Stimulated activated naive B cell treated with anti-CD40 and anti-IgM and Interleukin-4, amounts not matched to agents 10 μg/mL and 1 μg/mL and 100 μg/mL, for 72 hours (primary cell): ENCODE measurements at regions not wholly inside any gene's neighbourhood (a gene's known extent, or its start where the extent isn't known, plus 50 kb on each side); places are given as distances from the start of the nearest gene placed in this dataset.

Source experiments
- ATAC-seq, 2 donors: fragments of 150-1000 bp; cut with Tn5 transposase; replicated peaks; 2 replicates each; pipeline ENCODE4 v1.10.0; 2021; ENCODE audit warnings: moderate library complexity in 1 of 2
- DNase-seq: peaks from one replicate; pipeline ENCODE4 v3.0.0; 2021
- H3K27ac Mint-ChIP-seq: one replicate; pipeline ENCODE4 v1.8.0; 2022; ENCODE audit warnings: mild to moderate bottlenecking, mixed read lengths
- H3K27me3 Mint-ChIP-seq, 2 donors: one replicate each; pipeline ENCODE4 v1.8.0; 2022; ENCODE audit warnings: mixed read lengths in 2 of 2
- H3K36me3 Mint-ChIP-seq, 2 donors: one replicate each; pipeline ENCODE4 v1.8.0; 2022; ENCODE audit warnings: mixed read lengths in 2 of 2, mild to moderate bottlenecking in 1 of 2
- H3K4me1 Mint-ChIP-seq, 2 donors: one replicate each; pipeline ENCODE4 v1.8.0; 2022; ENCODE audit warnings: mixed read lengths in 2 of 2, mild to moderate bottlenecking in 1 of 2
- H3K4me3 Mint-ChIP-seq, 2 donors: one replicate each; pipeline ENCODE4 v1.8.0; 2022; ENCODE audit warnings: mild to moderate bottlenecking in 2 of 2, mixed read lengths in 2 of 2, moderate library complexity in 1 of 2
- H3K9me3 Mint-ChIP-seq, 2 donors: one replicate each; pipeline ENCODE4 v1.8.0; 2022; ENCODE audit warnings: mixed read lengths in 2 of 2, mild to moderate bottlenecking in 1 of 2

DNA sequence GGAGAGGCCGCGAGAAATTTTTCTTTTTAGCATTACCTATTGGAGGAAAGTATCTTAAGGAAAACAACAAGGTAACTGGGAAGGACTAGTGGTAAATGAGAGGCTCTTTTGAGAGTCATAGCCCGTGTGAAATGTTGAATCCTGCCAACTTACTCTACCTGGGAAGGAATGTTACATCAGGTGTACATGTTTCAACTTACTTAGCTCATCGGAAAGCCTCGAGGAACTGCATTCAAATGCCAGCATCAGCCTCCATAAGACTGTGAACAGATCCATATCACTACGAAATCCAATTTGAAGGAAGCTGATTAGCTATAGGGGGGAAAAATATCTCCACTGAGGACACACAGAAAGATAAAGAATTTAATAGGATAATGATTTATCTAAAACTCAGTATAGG, 72.3 kb upstream of the PDZRN3 start:
- H3K27me3 Mint-ChIP-seq = no peaks in the 10 kb centered on the region
- no peaks in the 10 kb centered on the region for H3K9me3 Mint-ChIP-seq
- H3K4me3 Mint-ChIP-seq = no peak overlapping the region
- no peak overlapping the region for H3K27ac Mint-ChIP-seq
- no peaks in the 10 kb centered on the region for H3K4me1 Mint-ChIP-seq
- ATAC-seq (no peak), DNase-seq (no peak)
- H3K36me3 Mint-ChIP-seq = no peaks in the 10 kb centered on the region

DNA sequence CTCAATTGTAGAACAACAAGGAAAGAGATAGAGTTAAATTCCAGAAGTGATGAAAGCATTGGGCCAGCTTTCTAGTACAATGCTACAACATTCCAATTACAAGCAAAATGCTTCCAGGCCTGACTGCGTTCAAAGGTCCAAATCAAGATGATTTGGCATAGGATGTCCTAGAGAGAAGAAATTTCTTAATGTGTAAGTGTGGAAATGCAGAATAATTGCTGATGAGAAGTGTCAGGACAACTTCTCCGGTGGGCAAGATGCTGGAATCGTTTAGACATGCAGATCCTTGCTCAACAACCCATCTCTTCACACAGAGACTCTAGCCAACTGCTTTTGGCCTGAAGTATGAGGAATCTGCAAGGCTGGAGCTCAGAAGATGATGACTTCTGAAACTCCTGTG, 71.1 kb upstream of the PDZRN3 start:
- no peak for ATAC-seq
- Mint-ChIP-seq H3K36me3 (no peaks in the 10 kb centered on the region), H3K4me1 (no peaks in the 10 kb centered on the region), H3K27ac (no peak overlapping the region), H3K9me3 (no peaks in the 10 kb centered on the region), H3K4me3 (no peak overlapping the region), H3K27me3 (no peaks in the 10 kb centered on the region)
- DNase-seq = no peak

DNA sequence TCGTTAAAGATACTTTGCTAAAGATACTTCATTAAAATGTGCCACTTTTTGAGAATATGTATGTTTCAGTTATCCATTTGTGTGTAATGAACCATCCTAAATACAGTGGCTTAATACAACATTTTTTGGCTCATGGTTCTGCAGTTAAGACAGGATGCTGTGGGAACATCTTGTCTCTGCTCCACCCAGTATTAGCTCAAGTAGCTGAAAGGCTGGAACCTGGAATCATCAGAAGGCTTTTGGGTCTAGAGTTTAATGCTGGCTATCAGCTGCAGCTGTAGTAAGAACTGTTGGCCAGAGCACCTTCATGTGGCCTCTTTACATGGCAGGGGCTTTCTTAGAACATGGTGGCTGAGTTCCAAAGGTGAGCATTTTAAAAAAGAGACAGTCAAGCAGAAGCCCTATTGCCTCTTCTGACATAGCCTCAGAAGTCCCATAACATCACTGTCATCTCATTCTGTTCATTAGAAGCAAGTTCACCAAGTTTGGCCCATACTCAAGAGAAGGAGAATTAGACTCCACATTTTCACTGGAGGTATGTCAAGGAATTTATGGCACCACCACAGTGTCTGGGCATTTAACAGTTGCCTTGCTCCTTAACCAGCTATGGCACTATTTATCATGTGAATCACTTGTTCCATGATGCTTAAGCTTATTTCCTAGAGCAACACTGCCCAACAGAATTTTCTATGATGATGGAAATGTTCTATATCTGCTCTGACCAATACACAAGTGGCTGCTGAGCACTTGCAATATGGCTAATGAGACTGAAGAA, 70.4 kb upstream of the PDZRN3 start:
- H3K9me3 Mint-ChIP-seq = no peaks in the 10 kb centered on the region
- no peak overlapping the region for H3K27ac Mint-ChIP-seq
- ATAC-seq = no peak

DNA sequence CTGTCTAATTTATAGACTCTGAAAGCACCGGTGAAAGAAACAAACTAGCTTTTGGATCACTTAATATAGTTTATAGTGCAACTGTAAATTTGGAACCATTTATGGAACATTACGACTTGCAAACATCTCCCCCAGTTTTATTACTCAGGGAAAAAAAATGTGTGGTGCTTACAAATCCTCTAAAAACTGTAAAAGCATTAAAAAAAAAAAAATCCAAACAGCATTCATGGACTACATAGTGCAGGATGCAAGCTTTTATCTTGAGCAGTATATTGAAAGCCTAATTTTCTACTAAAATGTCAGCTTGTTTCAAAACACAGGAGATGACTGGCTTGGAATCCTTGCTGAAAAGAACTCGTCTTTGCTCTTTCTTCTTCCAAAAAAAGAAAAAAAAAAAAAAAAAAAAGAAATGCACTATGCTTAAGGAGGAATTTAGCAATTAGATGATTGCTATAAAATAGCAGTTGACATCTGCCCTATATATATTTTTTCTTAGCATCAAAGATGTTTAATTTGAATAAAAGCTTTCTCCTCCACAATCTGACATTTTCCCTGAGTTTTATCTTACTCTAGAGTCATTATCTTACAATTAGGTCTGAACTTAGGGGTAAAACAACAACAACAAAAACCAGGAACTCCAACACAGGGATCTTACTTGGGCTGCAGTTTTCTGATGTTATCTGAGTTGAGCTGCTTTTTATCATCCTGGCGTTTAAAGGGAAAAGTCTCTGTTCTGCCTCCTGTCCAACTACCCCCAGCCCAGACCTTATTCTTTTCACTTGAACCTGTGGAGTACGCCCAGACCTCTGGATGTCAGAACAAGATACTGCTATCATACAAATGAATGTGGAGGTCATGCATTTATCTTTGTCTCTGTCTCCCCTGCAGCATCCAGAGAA, 62.6 kb upstream of the PDZRN3 start:
- no peaks in the 10 kb centered on the region for H3K27me3 Mint-ChIP-seq
- no peaks in the 10 kb centered on the region for H3K4me1 Mint-ChIP-seq
- DNase-seq = no peak
- no peaks in the 10 kb centered on the region for H3K36me3 Mint-ChIP-seq
- H3K4me3 Mint-ChIP-seq = no peak overlapping the region
- H3K27ac Mint-ChIP-seq = no peak overlapping the region
- H3K9me3 Mint-ChIP-seq = peaks cover 0 to 2% of the 10 kb centered on the region in 2 donors
- no peak for ATAC-seq

More for the DNA sequence above, 70.4 kb upstream of the PDZRN3 start:
- DNase-seq = no peak
- Mint-ChIP-seq H3K36me3 (no peaks in the 10 kb centered on the region), H3K4me1 (no peaks in the 10 kb centered on the region), H3K4me3 (no peak overlapping the region), H3K27me3 (no peaks in the 10 kb centered on the region)

DNA sequence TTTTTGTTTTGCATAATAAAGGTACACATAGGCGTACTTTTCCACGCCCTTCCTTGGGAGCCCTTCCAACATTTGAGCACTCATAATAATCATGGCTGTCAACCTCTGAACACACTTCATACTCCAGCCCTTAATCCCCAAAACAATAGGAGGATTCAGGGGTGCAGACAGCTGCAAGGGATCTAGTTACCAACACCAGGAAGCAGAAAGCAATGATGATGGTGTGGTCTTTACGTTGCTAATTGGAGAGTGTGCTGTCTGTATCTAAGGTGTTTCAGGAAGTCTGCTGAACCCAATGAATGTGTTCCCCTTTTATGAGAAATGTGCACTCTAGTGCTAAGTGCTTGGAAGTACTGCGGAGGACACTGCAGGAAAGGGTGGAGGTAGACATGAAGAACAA, 60.3 kb upstream of the PDZRN3 start:
- DNase-seq (no peak), ATAC-seq (no peak)
- no peak overlapping the region for H3K27ac Mint-ChIP-seq
- no peaks in the 10 kb centered on the region for H3K4me1 Mint-ChIP-seq
- no peaks in the 10 kb centered on the region for H3K27me3 Mint-ChIP-seq
- peaks cover 0 to 2% of the 10 kb centered on the region in 2 donors for H3K9me3 Mint-ChIP-seq
- no peak overlapping the region for H3K4me3 Mint-ChIP-seq
- no peaks in the 10 kb centered on the region for H3K36me3 Mint-ChIP-seq

DNA sequence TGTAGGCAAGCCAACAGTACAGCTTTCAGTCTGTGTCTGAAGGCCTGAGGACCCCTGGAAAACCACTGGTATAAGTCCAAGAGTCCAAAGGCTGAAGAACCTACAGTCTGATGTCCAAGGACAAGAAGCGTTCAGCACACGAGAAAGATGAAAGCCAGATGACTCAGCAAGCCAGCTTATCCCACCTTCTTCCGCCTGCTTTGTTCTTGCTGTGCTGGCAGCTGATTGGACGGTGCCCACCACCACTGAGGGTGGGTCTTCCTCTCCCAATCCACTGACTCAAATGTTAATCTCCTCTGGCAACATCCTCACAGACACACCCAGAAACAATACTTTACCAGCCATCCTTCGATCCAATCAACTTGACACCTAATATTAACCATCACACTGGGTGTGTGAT, 59.0 kb upstream of the PDZRN3 start:
- ATAC-seq = no peak

DNA sequence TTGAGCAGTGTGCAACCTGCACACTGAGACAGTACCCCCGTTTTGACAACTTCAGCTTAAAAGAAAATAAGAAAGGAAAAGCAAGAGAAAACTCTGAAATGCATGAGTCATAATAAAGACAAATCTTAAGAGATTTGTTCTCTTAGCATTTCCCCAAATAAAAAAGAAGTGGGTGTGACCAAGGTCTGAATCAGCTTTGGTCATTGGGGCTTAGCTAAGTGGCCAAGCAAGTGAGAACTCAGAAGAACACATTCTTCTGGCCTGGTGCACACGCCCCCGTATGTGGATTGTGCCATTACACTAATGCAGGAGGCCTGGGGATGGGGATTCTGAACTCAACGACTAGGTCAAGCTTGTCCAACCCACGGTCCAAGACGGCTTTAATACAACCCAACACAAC, 56.9 kb upstream of the PDZRN3 start:
- no peaks in the 10 kb centered on the region for H3K4me1 Mint-ChIP-seq
- DNase-seq = no peak
- H3K27me3 Mint-ChIP-seq = no peaks in the 10 kb centered on the region
- ATAC-seq = no peak
- H3K9me3 Mint-ChIP-seq = peaks cover 0 to 3% of the 10 kb centered on the region in 2 donors
- no peak overlapping the region for H3K27ac Mint-ChIP-seq
- H3K36me3 Mint-ChIP-seq = no peaks in the 10 kb centered on the region
- no peak overlapping the region for H3K4me3 Mint-ChIP-seq

More for the DNA sequence above, 59.0 kb upstream of the PDZRN3 start:
- DNase-seq = no peak
- H3K27me3 Mint-ChIP-seq = no peaks in the 10 kb centered on the region
- no peaks in the 10 kb centered on the region for H3K4me1 Mint-ChIP-seq
- H3K4me3 Mint-ChIP-seq = no peak overlapping the region
- H3K27ac Mint-ChIP-seq = no peak overlapping the region
- H3K9me3 Mint-ChIP-seq = peaks cover 0 to 2% of the 10 kb centered on the region in 2 donors
- no peaks in the 10 kb centered on the region for H3K36me3 Mint-ChIP-seq

DNA sequence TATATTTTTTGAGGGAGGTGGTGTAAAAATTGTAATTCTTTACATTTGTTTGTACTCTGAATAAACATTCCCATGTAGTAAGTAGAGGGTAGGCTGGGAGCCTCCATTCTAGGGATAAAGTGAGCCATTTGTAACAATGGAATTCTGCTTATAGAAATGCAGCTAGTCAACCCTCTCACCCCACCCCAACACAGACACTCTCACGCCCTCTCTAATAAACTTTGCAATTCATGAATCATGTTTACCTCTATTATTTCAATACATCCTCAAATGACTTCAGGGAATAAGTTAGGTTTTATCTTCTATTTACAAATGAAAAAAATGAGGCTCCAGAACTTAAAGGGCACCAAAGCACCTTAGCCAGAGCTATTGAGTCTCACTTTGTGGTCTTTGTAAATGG, 56.5 kb upstream of the PDZRN3 start:
- ATAC-seq (no peak), DNase-seq (no peak)
- Mint-ChIP-seq H3K9me3 (peaks cover 0 to 3% of the 10 kb centered on the region in 2 donors), H3K27me3 (no peaks in the 10 kb centered on the region), H3K27ac (no peak overlapping the region), H3K36me3 (no peaks in the 10 kb centered on the region), H3K4me1 (no peaks in the 10 kb centered on the region), H3K4me3 (no peak overlapping the region)

DNA sequence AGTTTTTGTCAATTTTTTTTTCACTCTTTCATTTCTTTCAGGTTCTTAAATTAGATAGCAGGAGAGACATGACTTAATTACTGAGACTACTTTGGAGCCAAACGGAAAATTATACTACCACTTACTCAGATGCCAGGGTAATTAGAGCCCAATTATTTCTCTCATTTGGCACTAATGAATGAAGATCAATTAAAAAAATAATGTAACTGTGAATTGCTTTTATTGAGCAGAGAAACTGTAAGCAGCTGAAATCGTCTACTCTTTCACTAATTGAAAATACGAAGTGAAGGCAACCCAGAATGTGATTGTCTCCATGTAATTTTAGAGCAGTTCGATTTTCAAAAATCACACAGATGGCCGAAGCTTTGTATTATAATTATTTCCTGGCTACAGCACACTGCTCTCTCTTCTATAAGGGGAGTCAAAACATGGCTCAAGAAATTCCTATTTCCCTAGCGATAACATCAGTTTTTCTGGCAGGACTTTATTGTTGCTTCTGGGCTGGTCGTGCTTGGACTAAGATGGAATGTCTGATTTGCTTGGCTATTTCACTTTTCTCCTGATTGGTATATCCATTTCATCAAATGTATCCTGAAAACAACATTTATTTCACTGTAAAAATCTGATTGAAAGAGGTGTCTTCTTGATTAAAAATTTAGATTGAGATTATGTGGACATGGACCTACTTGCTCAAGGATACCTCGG, 55.8 kb upstream of the PDZRN3 start:
- DNase-seq (no peak), ATAC-seq (no peak)
- Mint-ChIP-seq H3K9me3 (peaks cover 0 to 3% of the 10 kb centered on the region in 2 donors), H3K36me3 (no peaks in the 10 kb centered on the region), H3K4me1 (no peaks in the 10 kb centered on the region), H3K4me3 (no peak overlapping the region), H3K27me3 (no peaks in the 10 kb centered on the region), H3K27ac (no peak overlapping the region)

DNA sequence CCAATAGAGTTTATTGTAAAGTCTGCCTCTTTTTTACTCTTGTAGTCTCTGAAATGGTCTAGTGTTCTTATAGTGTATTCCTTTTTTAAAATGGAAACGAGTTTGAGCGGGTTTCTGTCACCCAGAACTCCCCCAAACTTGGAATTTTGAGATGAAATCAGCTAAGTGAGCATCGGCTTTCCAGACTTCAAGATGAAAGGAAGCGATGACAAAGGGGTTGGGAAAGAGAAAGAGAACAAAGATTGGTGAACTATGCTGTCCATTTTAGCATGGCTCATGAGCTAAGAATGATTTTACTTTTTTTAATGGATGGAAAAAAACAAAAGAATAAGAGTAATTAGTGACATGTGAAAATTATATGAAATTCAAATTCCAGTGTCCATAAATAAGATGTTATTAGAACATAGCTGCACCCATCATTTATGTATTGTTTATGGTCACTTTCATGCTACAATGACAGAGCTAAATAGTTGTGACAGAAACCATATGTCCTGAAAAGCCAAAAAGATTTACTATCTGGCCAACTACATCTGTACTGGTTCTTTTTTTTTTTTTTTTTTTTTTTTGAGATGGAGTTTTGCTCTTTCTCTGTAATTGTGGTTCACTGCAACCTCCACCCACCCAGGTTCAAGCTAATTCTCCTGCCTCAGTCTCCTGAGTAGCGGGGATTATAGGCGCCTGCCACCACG, 52.7 kb upstream of the PDZRN3 start:
- no peaks in the 10 kb centered on the region for H3K27me3 Mint-ChIP-seq
- peaks cover 0 to 7% of the 10 kb centered on the region in 2 donors for H3K9me3 Mint-ChIP-seq
- no peak for ATAC-seq
- H3K4me1 Mint-ChIP-seq = no peaks in the 10 kb centered on the region
- H3K36me3 Mint-ChIP-seq = no peaks in the 10 kb centered on the region
- no peak for DNase-seq
- H3K27ac Mint-ChIP-seq = no peak overlapping the region
- no peak overlapping the region for H3K4me3 Mint-ChIP-seq
